ENCODE measurements at regions not wholly inside any gene's neighbourhood (a gene's known extent, or its start where the extent isn't known, plus 50 kb on each side); places are given as distances from the start of the nearest gene placed in this dataset.

GRCh38 chr9:120294003-120294402, 286.0 kb downstream of the CDK5RAP2 start:
- no peak overlapping the region for H3K27ac ChIP-seq
- TF ChIP-seq, protein P1, sequence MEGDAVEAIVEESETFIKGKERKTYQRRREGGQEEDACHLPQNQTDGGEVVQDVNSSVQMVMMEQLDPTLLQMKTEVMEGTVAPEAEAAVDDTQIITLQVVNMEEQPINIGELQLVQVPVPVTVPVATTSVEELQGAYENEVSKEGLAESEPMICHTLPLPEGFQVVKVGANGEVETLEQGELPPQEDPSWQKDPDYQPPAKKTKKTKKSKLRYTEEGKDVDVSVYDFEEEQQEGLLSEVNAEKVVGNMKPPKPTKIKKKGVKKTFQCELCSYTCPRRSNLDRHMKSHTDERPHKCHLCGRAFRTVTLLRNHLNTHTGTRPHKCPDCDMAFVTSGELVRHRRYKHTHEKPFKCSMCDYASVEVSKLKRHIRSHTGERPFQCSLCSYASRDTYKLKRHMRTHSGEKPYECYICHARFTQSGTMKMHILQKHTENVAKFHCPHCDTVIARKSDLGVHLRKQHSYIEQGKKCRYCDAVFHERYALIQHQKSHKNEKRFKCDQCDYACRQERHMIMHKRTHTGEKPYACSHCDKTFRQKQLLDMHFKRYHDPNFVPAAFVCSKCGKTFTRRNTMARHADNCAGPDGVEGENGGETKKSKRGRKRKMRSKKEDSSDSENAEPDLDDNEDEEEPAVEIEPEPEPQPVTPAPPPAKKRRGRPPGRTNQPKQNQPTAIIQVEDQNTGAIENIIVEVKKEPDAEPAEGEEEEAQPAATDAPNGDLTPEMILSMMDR (conservative IDR thresholded peaks at IDR 0.05) = no peak

DNA sequence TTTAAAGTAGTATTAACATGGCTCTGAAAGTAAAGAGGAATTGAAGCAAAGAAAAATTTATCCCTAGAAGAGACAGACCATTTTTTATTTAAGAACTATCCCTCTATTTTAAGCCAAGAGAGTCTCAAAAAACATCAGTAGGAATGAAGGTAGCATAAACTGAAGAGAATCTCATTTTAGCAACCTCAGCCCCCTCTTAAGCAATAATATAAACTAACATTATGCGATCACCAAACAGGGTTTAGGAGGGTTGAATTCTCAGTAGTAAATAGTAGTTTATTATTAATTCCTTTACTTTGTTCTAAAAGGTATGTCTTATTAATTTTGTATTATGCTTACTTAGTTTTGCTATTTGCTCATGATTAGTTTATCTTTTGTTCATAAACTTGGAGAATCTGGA, 287.4 kb downstream of the CDK5RAP2 start:
- TF ChIP-seq, protein P1 (conservative IDR thresholded peaks at IDR 0.05) = no peak
- H3K27ac ChIP-seq = no peak overlapping the region

DNA sequence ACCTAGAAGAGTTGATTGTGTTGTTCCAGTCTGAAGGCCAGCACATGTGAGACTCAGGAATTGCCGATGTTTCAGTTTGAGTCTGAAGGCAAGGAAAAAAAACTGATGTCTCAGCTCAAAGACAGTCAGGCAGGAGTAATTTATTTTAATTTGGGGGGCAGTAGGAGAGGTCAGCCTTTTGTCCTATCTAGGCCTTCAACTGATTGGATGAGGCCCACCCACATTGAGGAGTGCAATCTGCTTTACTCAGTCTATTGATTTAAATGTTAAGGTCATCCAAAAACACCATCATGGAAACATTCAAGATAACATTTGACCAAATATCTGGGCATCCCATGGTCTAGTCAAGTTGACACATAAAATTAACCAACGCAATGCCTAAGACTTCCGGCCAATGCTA, 288.9 kb downstream of the CDK5RAP2 start:
- TF ChIP-seq, protein P1 (conservative IDR thresholded peaks at IDR 0.05) = no peak
- H3K27ac ChIP-seq = peak overlapping the region; percentile 68; the same call in 1 of the 2 replicates

GRCh38 chr9:120289990-120290975, 289.7 kb downstream of the CDK5RAP2 start:
- H3K27ac ChIP-seq = peak overlapping the region; percentile 68
- TF ChIP-seq, protein P1 (conservative IDR thresholded peaks at IDR 0.05) = no peak

GRCh38 chr9:120289098-120289497, 290.9 kb downstream of the CDK5RAP2 start:
- H3K27ac ChIP-seq = peak overlapping the region; percentile 68
- TF ChIP-seq, protein P1 (conservative IDR thresholded peaks at IDR 0.05) = no peak

DNA sequence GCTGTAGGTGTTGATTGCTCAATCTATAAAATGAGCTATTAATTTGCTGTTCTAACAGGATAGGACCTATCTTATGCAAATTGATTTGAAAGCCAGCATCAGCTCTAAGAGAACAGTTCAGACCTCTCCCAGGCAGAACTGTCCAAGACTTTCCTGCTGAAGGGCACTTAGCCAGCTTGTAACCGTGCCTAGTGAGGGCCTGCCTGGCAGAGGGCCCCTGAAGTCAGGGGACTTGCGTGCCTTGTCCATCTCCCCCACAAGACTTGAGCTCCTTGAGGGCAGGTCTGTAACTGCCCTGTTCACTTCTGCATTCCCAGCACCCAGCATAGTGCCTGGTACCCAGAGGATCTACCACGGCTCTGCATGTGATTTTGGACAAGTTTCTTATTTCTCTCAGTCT, 293.4 kb downstream of the CDK5RAP2 start:
- TF ChIP-seq, protein P1 (conservative IDR thresholded peaks at IDR 0.05) = no peak
- H3K27ac ChIP-seq = no peak overlapping the region

DNA sequence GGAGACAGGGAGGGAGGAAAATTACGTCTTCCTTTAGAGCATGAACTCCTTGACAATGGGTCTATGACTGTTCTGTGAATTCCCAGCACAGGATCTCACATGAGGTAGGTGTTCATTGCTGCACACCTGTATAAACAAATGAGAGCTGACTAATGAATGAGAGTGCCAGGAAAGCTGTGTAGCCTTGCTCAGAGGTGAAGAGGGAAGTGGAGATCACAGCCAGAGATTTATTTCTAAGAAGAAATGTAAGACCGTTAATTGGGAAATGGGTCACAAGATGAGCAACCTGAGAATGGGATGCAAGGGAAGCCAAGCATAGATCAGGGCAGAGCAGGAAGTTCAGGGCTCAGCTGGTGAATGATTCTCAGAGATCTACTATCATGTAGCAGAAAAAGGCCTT, 295.1 kb downstream of the CDK5RAP2 start:
- H3K27ac ChIP-seq = no peak overlapping the region

More for the DNA sequence above, 295.1 kb downstream of the CDK5RAP2 start:
- TF ChIP-seq, protein P1 (conservative IDR thresholded peaks at IDR 0.05) = no peak

Measured in VCaP (cell line).